ENCODE measurements at regions not wholly inside any gene's neighbourhood (a gene's known extent, or its start where the extent isn't known, plus 50 kb on each side); places are given as distances from the start of the nearest gene placed in this dataset.
A peak's percentile ranks its signal among the peaks of the same experiment; 100 is the strongest.

DNA sequence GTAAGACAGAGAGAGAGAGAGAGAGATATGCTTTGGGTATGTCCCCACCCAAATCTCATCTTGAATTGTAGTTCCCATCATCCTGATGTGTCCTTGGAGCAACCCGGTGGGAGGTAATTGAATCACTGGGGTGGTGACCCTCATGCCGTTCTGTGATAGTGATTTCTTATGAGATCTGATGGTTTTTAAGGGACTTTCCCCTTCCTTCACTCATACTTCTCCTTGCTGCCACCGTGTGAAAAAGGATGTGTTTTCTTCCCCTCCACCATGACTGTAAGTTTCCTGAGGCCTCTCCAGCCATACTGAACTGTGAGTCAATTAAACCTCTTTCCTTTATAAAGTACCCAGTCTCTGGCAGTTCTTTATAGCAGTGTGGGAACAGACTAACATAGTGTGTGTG, 60.3 kb downstream of the EOMES start:
- no peak for DNase-seq (ENCODE audit: extremely low read depth, low read depth)
- TF ChIP-seq, protein P1, sequence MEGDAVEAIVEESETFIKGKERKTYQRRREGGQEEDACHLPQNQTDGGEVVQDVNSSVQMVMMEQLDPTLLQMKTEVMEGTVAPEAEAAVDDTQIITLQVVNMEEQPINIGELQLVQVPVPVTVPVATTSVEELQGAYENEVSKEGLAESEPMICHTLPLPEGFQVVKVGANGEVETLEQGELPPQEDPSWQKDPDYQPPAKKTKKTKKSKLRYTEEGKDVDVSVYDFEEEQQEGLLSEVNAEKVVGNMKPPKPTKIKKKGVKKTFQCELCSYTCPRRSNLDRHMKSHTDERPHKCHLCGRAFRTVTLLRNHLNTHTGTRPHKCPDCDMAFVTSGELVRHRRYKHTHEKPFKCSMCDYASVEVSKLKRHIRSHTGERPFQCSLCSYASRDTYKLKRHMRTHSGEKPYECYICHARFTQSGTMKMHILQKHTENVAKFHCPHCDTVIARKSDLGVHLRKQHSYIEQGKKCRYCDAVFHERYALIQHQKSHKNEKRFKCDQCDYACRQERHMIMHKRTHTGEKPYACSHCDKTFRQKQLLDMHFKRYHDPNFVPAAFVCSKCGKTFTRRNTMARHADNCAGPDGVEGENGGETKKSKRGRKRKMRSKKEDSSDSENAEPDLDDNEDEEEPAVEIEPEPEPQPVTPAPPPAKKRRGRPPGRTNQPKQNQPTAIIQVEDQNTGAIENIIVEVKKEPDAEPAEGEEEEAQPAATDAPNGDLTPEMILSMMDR (IDR thresholded peaks at IDR 0.05; ENCODE audit: low read depth, low read length): no peak

DNA sequence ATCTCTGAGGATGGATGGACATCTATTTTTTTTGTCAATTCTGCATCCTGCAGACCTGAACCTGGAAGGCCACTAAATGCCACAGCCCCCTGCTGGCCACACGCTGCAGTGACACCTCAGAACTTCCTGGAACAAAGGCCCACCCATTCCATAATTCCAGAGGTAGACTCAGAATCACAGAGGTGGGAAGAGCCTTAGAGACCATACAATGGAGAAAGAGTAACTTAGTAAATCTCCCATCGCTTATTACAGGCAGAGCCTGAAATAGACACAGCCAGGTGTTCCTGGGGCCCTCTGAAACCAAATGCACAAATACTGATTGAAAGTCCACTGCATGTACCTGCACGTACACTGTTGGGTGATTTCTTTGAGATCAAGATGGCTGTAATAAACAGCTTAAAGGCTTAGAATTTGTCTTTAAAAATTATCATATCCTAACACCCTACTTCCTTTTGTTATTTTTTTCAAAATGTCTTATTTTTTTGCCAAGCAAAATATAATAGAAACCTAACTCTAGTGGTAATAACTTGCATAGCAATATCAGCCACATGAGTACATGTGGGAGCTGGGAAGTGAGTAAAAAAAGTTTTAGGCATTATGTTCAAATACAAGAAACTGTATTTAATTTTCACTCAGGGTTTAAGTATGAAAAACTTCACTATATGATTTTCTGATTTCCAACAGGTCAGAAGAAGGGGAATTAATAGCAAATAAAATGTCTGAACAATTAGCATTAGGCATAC, 62.7 kb downstream of the EOMES start:
- TF ChIP-seq, protein P1 (IDR thresholded peaks at IDR 0.05; ENCODE audit: low read depth, low read length): peak; percentile 67
- DNase-seq (ENCODE audit: extremely low read depth, low read depth): no peak

DNA sequence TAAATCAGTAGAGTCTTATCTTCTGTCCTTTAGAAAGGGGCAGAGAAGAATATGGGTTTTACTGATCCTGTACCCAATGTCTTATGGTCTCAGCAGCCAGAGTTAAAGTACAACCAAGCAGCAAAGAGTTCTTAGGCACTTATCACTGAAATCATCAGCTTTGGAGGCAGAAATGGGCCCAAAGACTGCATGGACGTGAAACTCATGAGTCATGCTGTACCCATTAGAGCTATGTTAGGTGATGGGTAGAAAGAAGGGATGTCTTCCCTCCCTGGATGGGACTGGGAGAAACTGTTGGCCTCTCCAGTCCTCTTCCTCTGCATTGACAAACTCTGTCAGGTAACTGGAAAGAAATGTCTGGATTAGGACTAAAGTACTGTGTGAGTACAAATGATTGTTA, 63.4 kb downstream of the EOMES start:
- no peak for DNase-seq (ENCODE audit: extremely low read depth, low read depth)
- TF ChIP-seq, protein P1 (IDR thresholded peaks at IDR 0.05; ENCODE audit: low read depth, low read length): no peak

DNA sequence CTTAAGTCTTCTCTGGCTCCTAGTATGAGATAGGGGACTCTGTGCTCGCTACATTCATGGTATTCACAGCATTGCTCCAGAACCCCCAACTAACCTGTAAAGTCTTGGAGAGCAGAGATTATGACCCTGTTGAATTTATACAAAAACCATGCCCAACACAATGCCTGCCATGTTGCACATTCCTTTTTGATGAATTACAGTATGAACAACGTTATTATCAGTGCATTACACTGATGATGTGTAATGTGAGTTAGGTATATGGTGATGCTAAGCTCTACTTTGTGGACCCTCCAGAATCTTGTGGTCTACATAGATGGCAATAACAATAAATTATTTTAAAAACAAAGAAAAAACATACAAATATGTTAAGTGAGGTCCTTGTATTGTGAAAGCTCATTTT, 64.3 kb downstream of the EOMES start:
- TF ChIP-seq, protein P1 (IDR thresholded peaks at IDR 0.05; ENCODE audit: low read depth, low read length): no peak
- DNase-seq (ENCODE audit: extremely low read depth, low read depth): no peak

DNA sequence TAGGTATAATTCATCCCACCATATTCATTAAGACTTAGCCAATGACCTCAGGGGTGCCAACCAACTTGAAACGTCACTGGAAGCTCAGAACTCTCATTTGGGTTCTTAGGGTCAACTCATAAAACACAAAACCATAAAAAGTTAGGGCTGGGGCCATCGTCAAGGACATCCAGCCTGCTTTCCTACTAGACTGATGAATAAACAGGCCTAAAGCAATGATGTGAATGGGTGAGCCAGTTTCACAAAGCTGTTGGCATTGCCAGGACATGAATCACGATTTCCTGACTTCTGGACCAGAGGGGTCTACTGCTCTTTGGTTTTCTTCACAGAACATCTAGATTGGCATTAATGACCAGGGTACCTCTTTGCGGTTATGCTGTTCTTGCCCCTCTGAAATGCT, 64.7 kb downstream of the EOMES start:
- TF ChIP-seq, protein P1 (IDR thresholded peaks at IDR 0.05; ENCODE audit: low read depth, low read length): no peak
- DNase-seq (ENCODE audit: extremely low read depth, low read depth): no peak

DNA sequence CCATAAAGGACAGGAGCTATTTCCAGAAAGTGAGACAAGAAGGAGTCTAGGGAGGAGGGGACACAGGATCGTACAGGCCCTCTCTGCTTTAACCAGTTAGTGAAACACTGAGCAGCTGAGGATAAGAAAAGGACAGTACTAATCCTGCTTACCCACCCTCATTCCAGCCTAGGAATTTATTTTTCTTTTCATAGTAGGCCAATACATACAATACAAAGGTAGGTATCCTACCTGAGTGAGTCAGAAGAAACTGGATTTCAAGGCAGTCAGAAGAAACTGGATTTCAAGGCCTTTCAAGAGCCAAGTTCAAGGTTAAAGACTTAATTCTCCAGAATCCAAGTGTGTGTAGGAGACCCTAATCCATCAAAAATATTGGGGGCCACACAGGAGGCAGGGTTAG, 65.3 kb downstream of the EOMES start:
- TF ChIP-seq, protein P1 (IDR thresholded peaks at IDR 0.05; ENCODE audit: low read depth, low read length): no peak
- no peak for DNase-seq (ENCODE audit: extremely low read depth, low read depth)

DNA sequence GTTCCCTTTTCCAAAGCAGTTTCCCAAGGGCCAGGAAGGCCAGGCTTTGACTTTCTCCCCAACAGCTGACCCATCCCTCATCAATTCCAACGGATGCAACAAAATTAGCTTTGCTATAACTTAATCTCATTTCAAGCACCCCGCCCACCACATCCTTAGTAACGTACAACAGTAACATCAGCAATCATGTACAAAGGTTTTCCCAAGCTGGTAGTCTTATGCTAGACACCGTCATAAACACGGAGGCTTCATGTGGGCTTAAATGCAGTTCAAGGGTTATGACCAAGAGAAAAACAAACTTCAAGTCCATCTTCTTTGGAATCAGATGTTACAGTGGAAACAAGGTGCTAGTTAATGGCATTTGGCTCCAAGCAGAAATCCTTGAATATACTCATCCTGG, 66.6 kb downstream of the EOMES start:
- TF ChIP-seq, protein P1 (IDR thresholded peaks at IDR 0.05; ENCODE audit: low read depth, low read length): no peak
- no peak for DNase-seq (ENCODE audit: extremely low read depth, low read depth)

Data from AG09319 (cell line).